ENCODE measurements at regions not wholly inside any gene's neighbourhood (a gene's known extent, or its start where the extent isn't known, plus 50 kb on each side); places are given as distances from the start of the nearest gene placed in this dataset.

GRCh38 chr15:91603384-91604080 lies 250.0 kb upstream of the SLCO3A1 start:
- ATAC-seq, result no peak
- H3K27me3 ChIP-seq (ENCODE audit: low read depth), result no peaks in the 10 kb centered on the region
- no peaks in the 10 kb centered on the region for H3K9me3 ChIP-seq
- H3K27ac ChIP-seq, result no peak overlapping the region
- no peaks in the 10 kb centered on the region for H3K4me1 ChIP-seq
- DNase-seq, result no peak
- no peaks in the 10 kb centered on the region for H3K36me3 ChIP-seq
- no peak overlapping the region for H3K4me3 ChIP-seq
- intact Hi-C loops (cut with DNase I), result no loop called here
- TF ChIP-seq CTCF (IDR thresholded peaks at IDR 0.05), result no peak

GRCh38 chr15:91604122-91604521 lies 249.4 kb upstream of the SLCO3A1 start:
- H3K36me3 ChIP-seq, result no peaks in the 10 kb centered on the region
- DNase-seq, result no peak
- ATAC-seq, result no peak
- H3K27ac ChIP-seq, result no peak overlapping the region
- no peak for TF ChIP-seq CTCF (IDR thresholded peaks at IDR 0.05)
- H3K27me3 ChIP-seq (ENCODE audit: low read depth), result no peaks in the 10 kb centered on the region
- no peak overlapping the region for H3K4me3 ChIP-seq
- no peaks in the 10 kb centered on the region for H3K9me3 ChIP-seq
- no peaks in the 10 kb centered on the region for H3K4me1 ChIP-seq
- intact Hi-C loops (cut with DNase I), result no loop called here

GRCh38 chr15:91605576-91605975 lies 247.9 kb upstream of the SLCO3A1 start:
- no peak overlapping the region for H3K27ac ChIP-seq
- TF ChIP-seq CTCF (IDR thresholded peaks at IDR 0.05), result no peak
- no peak for ATAC-seq

GRCh38 chr15:91609231-91609630 lies 244.3 kb upstream of the SLCO3A1 start:
- Histone ChIP-seq H3K9me3 (no peaks in the 10 kb centered on the region), H3K4me1 (no peaks in the 10 kb centered on the region), H3K4me3 (no peak overlapping the region), H3K27ac (no peak overlapping the region), H3K36me3 (no peaks in the 10 kb centered on the region), H3K27me3 (ENCODE audit: low read depth) (no peaks in the 10 kb centered on the region)
- intact Hi-C loops (cut with DNase I), result no loop called here
- no peak for TF ChIP-seq CTCF (IDR thresholded peaks at IDR 0.05)
- peak; percentile 48 for DNase-seq
- ATAC-seq, result peak; percentile 84 to 90

More at GRCh38 chr15:91605576-91605975, 247.9 kb upstream of the SLCO3A1 start:
- Histone ChIP-seq H3K36me3 (no peaks in the 10 kb centered on the region), H3K4me1 (no peaks in the 10 kb centered on the region), H3K9me3 (no peaks in the 10 kb centered on the region), H3K4me3 (no peak overlapping the region), H3K27me3 (ENCODE audit: low read depth) (no peaks in the 10 kb centered on the region)
- DNase-seq, result no peak
- intact Hi-C loops (cut with DNase I), result no loop called here

GRCh38 chr15:91609966-91610365 lies 243.5 kb upstream of the SLCO3A1 start:
- intact Hi-C loops (cut with DNase I), result no loop called here
- TF ChIP-seq CTCF (IDR thresholded peaks at IDR 0.05), result no peak
- Histone ChIP-seq H3K4me1 (no peaks in the 10 kb centered on the region), H3K36me3 (no peaks in the 10 kb centered on the region), H3K9me3 (no peaks in the 10 kb centered on the region), H3K4me3 (no peak overlapping the region), H3K27me3 (ENCODE audit: low read depth) (no peaks in the 10 kb centered on the region), H3K27ac (no peak overlapping the region)
- ATAC-seq, result no peak
- no peak for DNase-seq

Data from lower lobe of right lung (tissue), 2 donors.